GM23248 (cell line): ENCODE measurements at regions not wholly inside any gene's neighbourhood (a gene's known extent, or its start where the extent isn't known, plus 50 kb on each side); places are given as distances from the start of the nearest gene placed in this dataset.

ENCODE experiments used
- DNase-seq: peaks from one replicate; pipeline ENCODE4 v3.0.0-alpha.2; 2015
- H2AFZ ChIP-seq: fragments of 200-600 bp; sonication (generic); 2 replicates; pipeline ENCODE4 v1.6.1; 2016; ENCODE audit warnings: antibody characterized with exemption
- H3F3A ChIP-seq: fragments of 200-600 bp; sonication (generic); 2 replicates; pipeline ENCODE4 v1.6.1; 2016; ENCODE audit warnings: mild to moderate bottlenecking, antibody characterized with exemption, mixed run types; ENCODE audit not compliant: insufficient read depth
- H3K27ac ChIP-seq: fragments of 200-600 bp; sonication (generic); 2 replicates; pipeline ENCODE4 v1.5.1; 2016; ENCODE audit warnings: mild to moderate bottlenecking
- H3K27me3 ChIP-seq: fragments of 200-600 bp; sonication (generic); replicated peaks from 2 replicates; pipeline ENCODE4 v1.6.1; 2016; ENCODE audit warnings: mild to moderate bottlenecking; ENCODE audit not compliant: insufficient read depth
- H3K36me3 ChIP-seq: fragments of 200-600 bp; sonication (generic); 2 replicates; pipeline ENCODE4 v1.6.1; 2016; ENCODE audit warnings: low read depth, mild to moderate bottlenecking
- H3K4me1 ChIP-seq: fragments of 200-600 bp; sonication (generic); 2 replicates; pipeline ENCODE4 v1.6.1; 2016; ENCODE audit warnings: mild to moderate bottlenecking; ENCODE audit not compliant: insufficient read depth
- H3K4me2 ChIP-seq: fragments of 200-600 bp; sonication (generic); one replicate; pipeline ENCODE4 v1.6.1; 2016; ENCODE audit warnings: mild to moderate bottlenecking; ENCODE audit not compliant: unreplicated experiment
- H3K4me3 ChIP-seq: fragments of 200-600 bp; sonication (generic); 2 replicates; pipeline ENCODE4 v1.5.1; 2016; ENCODE audit warnings: mild to moderate bottlenecking
- H3K79me2 ChIP-seq: fragments of 200-600 bp; sonication (generic); 2 replicates; pipeline ENCODE4 v1.6.1; 2016; ENCODE audit warnings: mild to moderate bottlenecking; ENCODE audit not compliant: insufficient read depth
- H3K9ac ChIP-seq: fragments of 200-600 bp; sonication (generic); 2 replicates; pipeline ENCODE4 v1.6.1; 2016; ENCODE audit warnings: mild to moderate bottlenecking
- H3K9me2 ChIP-seq: fragments of 200-600 bp; sonication (generic); 2 replicates; pipeline ENCODE4 v1.6.1; 2016; ENCODE audit warnings: mixed run types, mild to moderate bottlenecking, moderate library complexity; ENCODE audit not compliant: insufficient read depth
- H3K9me3 ChIP-seq: fragments of 200-600 bp; sonication (generic); one replicate; pipeline ENCODE4 v1.6.1; 2017; ENCODE audit warnings: low read depth
- H4K20me1 ChIP-seq: fragments of 200-600 bp; sonication (generic); 2 replicates; pipeline ENCODE4 v1.6.0; 2016; ENCODE audit not compliant: insufficient read depth
- EZH2 ChIP-seq: fragments of 200-600 bp; sonication (generic); IDR thresholded peaks from 2 replicates; pipeline ENCODE4 v1.6.1; 2018; ENCODE audit warnings: antibody characterized with exemption, mild to moderate bottlenecking; ENCODE audit not compliant: insufficient read depth, poor library complexity, severe bottlenecking
- EZH2phosphoT487 ChIP-seq: fragments of 200-600 bp; sonication (generic); IDR thresholded peaks from 2 replicates; pipeline ENCODE4 v1.6.1; 2018; ENCODE audit warnings: antibody characterized with exemption, moderate library complexity, mild to moderate bottlenecking, low read depth; ENCODE audit not compliant: insufficient read depth
- WGBS, 2 experiments: methylation state at CpG; one replicate each; pipeline ENCODE4 v1.1.6; 2015 to 2017; ENCODE audit warnings: low lambda C conversion rate in 2 of 2, low coverage in 1 of 2; ENCODE audit errors: missing lambda C conversion rate in 2 of 2; 5-methylcytosine and 5-hydroxymethylcytosine counted together
- in situ Hi-C: fragments of 300-500 bp; cut with MboI; formaldehyde crosslinking; loops from 2 replicates; pipeline ENCODE4 v1.15.0; 2020

DNA sequence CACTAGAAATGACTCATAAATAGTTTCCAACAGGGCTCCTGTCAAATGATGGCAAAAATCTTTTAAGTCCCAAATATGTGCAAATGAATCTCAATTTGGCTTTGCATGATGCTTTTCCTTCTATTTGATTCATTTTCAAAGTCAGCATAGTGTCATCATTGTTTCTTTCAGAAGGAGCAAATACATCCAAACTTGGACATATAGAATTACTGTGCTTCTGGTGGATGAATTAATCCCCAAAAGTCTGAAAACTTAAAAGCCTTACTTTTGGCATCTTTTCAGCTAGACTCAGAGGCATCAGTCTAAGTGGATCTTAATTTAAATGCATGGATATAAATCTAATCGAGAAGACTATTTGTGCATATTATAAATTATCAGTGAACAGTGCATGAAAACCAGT is 578.1 kb upstream of the FZD8 start:
- Histone ChIP-seq H3K9me2 (no peaks in the 10 kb centered on the region), H4K20me1 (no peaks in the 10 kb centered on the region), H3K79me2 (no peaks in the 10 kb centered on the region), H2AFZ (no peak overlapping the region), H3K4me2 (no peak overlapping the region), H3K9ac (no peak overlapping the region), H3K4me3 (no peak overlapping the region), H3F3A (no peaks in the 10 kb centered on the region), H3K27ac (no peak overlapping the region), H3K36me3 (no peaks in the 10 kb centered on the region), H3K4me1 (no peaks in the 10 kb centered on the region), H3K27me3 (no peaks in the 10 kb centered on the region), H3K9me3 (no peaks in the 10 kb centered on the region)
- DNase-seq = no peak
- TF ChIP-seq EZH2phosphoT487 (no peak), EZH2 (no peak)
- WGBS, 2 experiments = 86 to 94% methylated on average over 1 of the region's 1 CpG
- in situ Hi-C loops = no loop called here

DNA sequence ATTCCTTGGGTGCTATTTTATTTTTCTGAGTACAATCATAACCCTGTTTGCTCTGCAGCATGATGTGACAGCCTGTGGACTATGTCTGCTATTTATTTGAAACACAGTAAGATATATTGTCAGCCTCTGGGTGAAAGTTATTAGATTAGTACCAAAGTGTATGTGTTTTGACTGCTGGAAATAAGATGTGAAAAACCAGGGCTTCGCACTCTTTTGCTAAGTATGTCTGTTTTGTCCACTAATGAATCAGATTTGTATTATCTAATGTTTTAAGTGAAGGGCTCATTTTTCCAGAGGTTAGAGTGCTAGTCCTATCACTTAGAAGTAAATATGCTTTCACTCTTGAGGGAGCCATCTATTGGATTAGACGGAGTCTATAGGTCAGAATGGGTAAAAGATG is 569.8 kb upstream of the FZD8 start:
- Histone ChIP-seq H3K79me2 (no peaks in the 10 kb centered on the region), H3K4me2 (no peak overlapping the region), H3K9me3 (no peaks in the 10 kb centered on the region), H3K27ac (no peak overlapping the region), H3K4me1 (no peaks in the 10 kb centered on the region), H3K36me3 (no peaks in the 10 kb centered on the region), H3K9ac (no peak overlapping the region), H3K27me3 (no peaks in the 10 kb centered on the region), H2AFZ (no peak overlapping the region), H3F3A (no peaks in the 10 kb centered on the region), H4K20me1 (no peaks in the 10 kb centered on the region), H3K4me3 (no peak overlapping the region), H3K9me2 (no peaks in the 10 kb centered on the region)
- DNase-seq = no peak
- in situ Hi-C loops = no loop called here
- TF ChIP-seq EZH2 (no peak), EZH2phosphoT487 (no peak)
- 56 to 62% methylated on average over 2 of the region's 2 CpGs for WGBS, 2 experiments

DNA sequence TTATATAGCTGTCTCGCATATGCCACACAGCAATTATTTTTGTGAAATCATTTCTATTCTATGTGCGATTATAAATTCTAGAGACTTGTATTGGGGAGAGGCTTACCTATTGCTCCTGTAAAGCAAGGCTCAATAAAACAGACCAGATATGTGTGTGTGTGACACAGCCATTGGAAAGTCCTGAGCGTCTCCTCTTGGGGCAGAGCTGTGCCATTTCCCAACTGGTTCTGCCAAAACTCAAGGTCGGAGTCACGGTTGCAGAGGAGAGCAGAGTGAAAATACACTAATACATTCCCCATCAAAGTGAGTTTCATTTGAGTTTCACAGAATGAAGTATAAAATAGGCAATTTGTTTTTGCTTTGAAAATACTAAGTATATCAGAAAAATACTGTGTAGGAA is 567.4 kb upstream of the FZD8 start:
- no peaks in the 10 kb centered on the region for H3K9me2 ChIP-seq
- no peaks in the 10 kb centered on the region for H3F3A ChIP-seq
- in situ Hi-C loops = no loop called here
- H3K27me3 ChIP-seq = no peaks in the 10 kb centered on the region
- no peak overlapping the region for H3K4me2 ChIP-seq
- no peak overlapping the region for H3K4me3 ChIP-seq
- H3K9ac ChIP-seq = no peak overlapping the region
- H2AFZ ChIP-seq = no peak overlapping the region
- H3K9me3 ChIP-seq = no peaks in the 10 kb centered on the region
- H3K36me3 ChIP-seq = no peaks in the 10 kb centered on the region
- TF ChIP-seq EZH2phosphoT487 = no peak
- no peak for TF ChIP-seq EZH2
- H3K4me1 ChIP-seq = no peaks in the 10 kb centered on the region
- no peaks in the 10 kb centered on the region for H4K20me1 ChIP-seq
- H3K79me2 ChIP-seq = no peaks in the 10 kb centered on the region
- WGBS, 2 experiments = 71 to 77% methylated on average over 5 of the region's 5 CpGs
- no peak overlapping the region for H3K27ac ChIP-seq
- DNase-seq = no peak

DNA sequence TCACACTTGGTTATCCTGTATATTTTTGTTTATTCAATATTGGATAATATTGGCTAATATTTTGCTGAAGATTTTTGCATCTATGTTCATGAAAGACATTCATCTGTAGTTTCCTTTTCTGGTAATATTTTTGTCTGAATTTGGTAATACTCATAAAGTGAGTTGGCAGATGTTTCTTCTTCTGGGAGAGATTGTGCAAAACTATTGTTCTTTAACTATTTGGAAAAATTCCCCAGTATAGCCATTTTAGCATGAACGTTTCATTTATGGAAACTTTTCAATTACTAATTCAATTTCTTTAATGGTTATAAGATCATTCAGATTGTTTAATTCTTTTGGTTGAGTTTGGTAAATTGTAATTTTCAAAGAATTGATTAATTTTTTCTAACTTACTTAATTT is 560.8 kb upstream of the FZD8 start:
- WGBS, 2 experiments = 0 to 9% methylated on average over 1 of the region's 1 CpG
- no peak for TF ChIP-seq EZH2phosphoT487
- no peak for TF ChIP-seq EZH2
- in situ Hi-C loops = no loop called here

DNA sequence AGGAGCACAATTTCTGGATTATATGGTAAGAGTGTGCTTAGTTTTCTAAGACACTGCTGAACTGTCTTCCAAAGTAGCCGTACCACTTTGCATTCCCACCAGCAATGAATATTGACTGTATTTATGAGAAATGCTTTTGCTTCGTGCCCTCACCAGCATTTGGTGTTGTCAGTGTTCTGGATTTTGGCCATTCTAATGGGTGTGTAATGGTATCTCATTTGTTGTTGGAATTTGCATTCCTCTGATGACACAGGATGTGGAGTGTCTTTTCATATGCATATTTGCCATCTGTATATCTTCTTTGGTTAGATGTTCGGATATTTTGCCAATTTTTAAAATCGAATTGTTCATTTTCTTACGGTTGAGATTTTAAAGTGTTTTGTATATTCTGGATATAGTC is 558.5 kb upstream of the FZD8 start:
- no peaks in the 10 kb centered on the region for H3K4me1 ChIP-seq

More for the DNA sequence above, 560.8 kb upstream of the FZD8 start:
- Histone ChIP-seq H3K79me2 (no peaks in the 10 kb centered on the region), H4K20me1 (no peaks in the 10 kb centered on the region), H3K36me3 (no peaks in the 10 kb centered on the region), H3K9ac (no peak overlapping the region), H3F3A (no peaks in the 10 kb centered on the region), H3K4me2 (no peak overlapping the region), H3K27me3 (no peaks in the 10 kb centered on the region), H3K4me3 (no peak overlapping the region), H3K4me1 (no peaks in the 10 kb centered on the region), H3K27ac (no peak overlapping the region), H3K9me2 (no peaks in the 10 kb centered on the region), H3K9me3 (no peaks in the 10 kb centered on the region), H2AFZ (no peak overlapping the region)
- peak; percentile 23 for DNase-seq

More for the DNA sequence above, 558.5 kb upstream of the FZD8 start:
- Histone ChIP-seq H3K4me2 (no peak overlapping the region), H3K9ac (no peak overlapping the region), H3K27me3 (no peaks in the 10 kb centered on the region), H3F3A (no peaks in the 10 kb centered on the region), H3K36me3 (no peaks in the 10 kb centered on the region), H3K4me3 (no peak overlapping the region), H3K9me2 (no peaks in the 10 kb centered on the region), H3K9me3 (no peaks in the 10 kb centered on the region), H3K79me2 (no peaks in the 10 kb centered on the region), H3K27ac (no peak overlapping the region), H2AFZ (no peak overlapping the region), H4K20me1 (no peaks in the 10 kb centered on the region)
- in situ Hi-C loops = no loop called here
- no peak for DNase-seq
- 89 to 93% methylated on average over 5 of the region's 5 CpGs for WGBS, 2 experiments
- no peak for TF ChIP-seq EZH2phosphoT487
- no peak for TF ChIP-seq EZH2
